ENCODE measurements at regions not wholly inside any gene's neighbourhood (a gene's known extent, or its start where the extent isn't known, plus 50 kb on each side); places are given as distances from the start of the nearest gene placed in this dataset.

DNA sequence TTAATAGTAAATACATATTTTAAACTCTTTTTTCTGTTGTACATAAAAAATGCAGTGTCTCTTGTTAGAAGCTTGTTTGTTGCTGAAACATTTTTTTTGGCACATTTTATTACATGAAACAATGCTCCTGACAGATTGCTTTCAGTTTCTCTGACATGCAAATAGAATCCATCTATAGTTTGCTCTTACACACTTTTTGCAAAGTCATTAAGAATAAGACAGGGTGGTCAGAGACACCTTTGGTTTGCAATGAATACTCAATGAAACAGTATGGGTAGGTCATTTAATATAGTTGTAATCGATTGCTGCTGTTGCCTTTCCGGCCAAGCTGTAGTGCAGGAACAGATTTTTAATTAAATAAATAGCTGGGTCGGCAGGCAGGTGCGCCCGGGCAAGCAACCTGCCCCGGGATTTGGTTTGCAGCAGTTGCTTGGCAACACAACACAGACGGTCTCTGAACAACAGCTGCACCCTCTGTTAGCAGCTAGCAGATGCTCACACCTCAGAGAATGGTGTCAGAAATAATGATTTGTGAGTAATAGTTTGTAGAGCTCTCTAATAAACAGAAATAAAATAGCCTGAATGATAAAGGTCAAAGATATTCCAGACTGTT is 115.7 kb upstream of the CACNA2D1 start:
- intact Hi-C loops (cut with micrococcal nuclease), result no loop called here
- ATAC-seq (peak; percentile 62), DNase-seq (ENCODE audit: low read depth, low spot score) (no peak)
- H4K20me1 ChIP-seq (ENCODE audit: insufficient read depth), result no peaks in the 10 kb centered on the region
- no peaks in the 10 kb centered on the region for H3K36me3 ChIP-seq (ENCODE audit: control insufficient read depth in 1 of 2, insufficient read depth in 2 of 2, low read length in 2 of 2)
- H3K4me2 ChIP-seq (ENCODE audit: low read length), result peak overlapping the region; percentile 44
- no peak for TF ChIP-seq SIN3A (IDR thresholded peaks at IDR 0.05; ENCODE audit: low read depth)
- no peak for TF ChIP-seq ATF3 (IDR thresholded peaks at IDR 0.05)
- no peak for TF ChIP-seq POLR2A (IDR thresholded peaks at IDR 0.05; ENCODE audit: borderline replicate concordance, extremely low read depth, insufficient read depth, insufficient read length)
- TF ChIP-seq, protein P1, sequence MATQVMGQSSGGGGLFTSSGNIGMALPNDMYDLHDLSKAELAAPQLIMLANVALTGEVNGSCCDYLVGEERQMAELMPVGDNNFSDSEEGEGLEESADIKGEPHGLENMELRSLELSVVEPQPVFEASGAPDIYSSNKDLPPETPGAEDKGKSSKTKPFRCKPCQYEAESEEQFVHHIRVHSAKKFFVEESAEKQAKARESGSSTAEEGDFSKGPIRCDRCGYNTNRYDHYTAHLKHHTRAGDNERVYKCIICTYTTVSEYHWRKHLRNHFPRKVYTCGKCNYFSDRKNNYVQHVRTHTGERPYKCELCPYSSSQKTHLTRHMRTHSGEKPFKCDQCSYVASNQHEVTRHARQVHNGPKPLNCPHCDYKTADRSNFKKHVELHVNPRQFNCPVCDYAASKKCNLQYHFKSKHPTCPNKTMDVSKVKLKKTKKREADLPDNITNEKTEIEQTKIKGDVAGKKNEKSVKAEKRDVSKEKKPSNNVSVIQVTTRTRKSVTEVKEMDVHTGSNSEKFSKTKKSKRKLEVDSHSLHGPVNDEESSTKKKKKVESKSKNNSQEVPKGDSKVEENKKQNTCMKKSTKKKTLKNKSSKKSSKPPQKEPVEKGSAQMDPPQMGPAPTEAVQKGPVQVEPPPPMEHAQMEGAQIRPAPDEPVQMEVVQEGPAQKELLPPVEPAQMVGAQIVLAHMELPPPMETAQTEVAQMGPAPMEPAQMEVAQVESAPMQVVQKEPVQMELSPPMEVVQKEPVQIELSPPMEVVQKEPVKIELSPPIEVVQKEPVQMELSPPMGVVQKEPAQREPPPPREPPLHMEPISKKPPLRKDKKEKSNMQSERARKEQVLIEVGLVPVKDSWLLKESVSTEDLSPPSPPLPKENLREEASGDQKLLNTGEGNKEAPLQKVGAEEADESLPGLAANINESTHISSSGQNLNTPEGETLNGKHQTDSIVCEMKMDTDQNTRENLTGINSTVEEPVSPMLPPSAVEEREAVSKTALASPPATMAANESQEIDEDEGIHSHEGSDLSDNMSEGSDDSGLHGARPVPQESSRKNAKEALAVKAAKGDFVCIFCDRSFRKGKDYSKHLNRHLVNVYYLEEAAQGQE (IDR thresholded peaks at IDR 0.05; ENCODE audit: low read depth), result no peak
- no peak for TF ChIP-seq JUND (IDR thresholded peaks at IDR 0.05)
- no peak for TF ChIP-seq TCF7L2 (IDR thresholded peaks at IDR 0.05; ENCODE audit: borderline replicate concordance, extremely low read depth, insufficient read depth, insufficient read length)
- TF ChIP-seq EZH2 (IDR thresholded peaks at IDR 0.05), result no peak
- no peak for TF ChIP-seq YY1 (IDR thresholded peaks at IDR 0.05; ENCODE audit: extremely low read depth, insufficient replicate concordance, low read depth, low read length)
- TF ChIP-seq POLR2AphosphoS5 (IDR thresholded peaks at IDR 0.05; ENCODE audit: low read depth, low read length), result no peak
- TF ChIP-seq ZNF274 (IDR thresholded peaks at IDR 0.05; ENCODE audit: low read depth, low read length), result no peak
- no peak overlapping the region for H3K9ac ChIP-seq (ENCODE audit: low read length)
- no peak overlapping the region for H3K27ac ChIP-seq (ENCODE audit: low read depth, low read length)
- H3K9me2 ChIP-seq (ENCODE audit: insufficient read depth), result no peaks in the 10 kb centered on the region
- H3K4me1 ChIP-seq (ENCODE audit: control insufficient read depth in 1 of 2, insufficient read depth in 2 of 2, low read length in 2 of 2), result peaks cover 0 to 10% of the 10 kb centered on the region in 2 experiments; a peak in 3 of 4 replicates
- H3K4me3 ChIP-seq (replicated peaks in 1 of 2; ENCODE audit: low read depth in 1 of 2, low read length in 2 of 2), result no peak overlapping the region
- ChIA-PET CTCF (no interaction called here), POLR2A (interaction anchor here (0.5 kb wide), 1 partner anchor 374 kb away, joined by 3 read pairs; no protein-coding TSS in a partner anchor), RAD21 (ENCODE audit: low non-redundant PET in 1 of 2, low total read pairs in 2 of 2, uncharacterized antibody in 2 of 2, unreplicated experiment in 2 of 2) (no interaction called here)
- BruUV-seq (replicated peaks), result no TSS peak
- H3K27me3 ChIP-seq (ENCODE audit: insufficient read depth, low read length), result no peaks in the 10 kb centered on the region
- no peaks in the 10 kb centered on the region for H3K9me3 ChIP-seq (ENCODE audit: control insufficient read depth in 1 of 2, insufficient read depth in 1 of 2, low read depth in 1 of 2, low read length in 2 of 2)
- peak overlapping the region; percentile 72 for H2AFZ ChIP-seq (ENCODE audit: low read depth, low read length, poor library complexity, severe bottlenecking)
- no peaks in the 10 kb centered on the region for H3K79me2 ChIP-seq (ENCODE audit: insufficient read depth, low read length)
